ENCODE measurements at regions not wholly inside any gene's neighbourhood (a gene's known extent, or its start where the extent isn't known, plus 50 kb on each side); places are given as distances from the start of the nearest gene placed in this dataset.
A peak's percentile ranks its signal among the peaks of the same experiment; 100 is the strongest.
"Not testable (repeated sequence)": the region's sequence is repeated elsewhere in the genome, so short reads cannot be mapped to it uniquely, and the experiment has no call there.

DNA sequence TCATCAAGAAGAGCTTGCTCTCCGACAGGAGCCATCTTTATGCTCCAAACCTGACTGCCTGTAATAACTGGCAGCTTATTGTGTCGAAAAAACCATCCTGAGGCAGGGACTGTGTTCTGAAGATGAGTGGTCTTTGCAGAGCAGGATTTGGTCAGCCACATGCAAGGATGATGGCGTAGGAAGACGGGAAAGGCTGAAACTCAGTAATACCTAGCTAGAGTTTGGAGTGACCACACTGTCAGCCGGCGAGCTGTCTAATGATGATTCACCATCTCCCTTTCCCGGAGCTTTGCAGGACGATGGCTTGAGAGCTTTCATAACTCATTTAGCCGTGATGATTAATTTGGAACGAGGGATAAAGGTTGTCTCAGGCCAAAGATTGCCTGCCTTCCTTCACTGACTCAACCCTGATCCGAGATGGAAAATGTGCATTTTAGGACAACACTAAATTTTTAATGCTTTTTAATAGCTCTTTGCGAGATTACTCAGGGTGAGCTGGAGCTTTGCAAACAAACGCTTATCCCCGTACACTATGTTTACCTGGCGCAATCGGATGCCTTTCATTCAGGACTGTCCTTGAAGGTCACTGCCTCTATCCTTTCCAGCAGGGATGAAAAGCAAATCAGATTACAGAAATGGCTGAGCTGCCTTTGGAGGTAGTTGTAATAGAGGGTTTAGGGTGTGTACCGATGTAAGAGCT lies 288.5 kb downstream of the ASMT start:
- DNase-seq (ENCODE audit: low read depth, low spot score), result no peak

DNA sequence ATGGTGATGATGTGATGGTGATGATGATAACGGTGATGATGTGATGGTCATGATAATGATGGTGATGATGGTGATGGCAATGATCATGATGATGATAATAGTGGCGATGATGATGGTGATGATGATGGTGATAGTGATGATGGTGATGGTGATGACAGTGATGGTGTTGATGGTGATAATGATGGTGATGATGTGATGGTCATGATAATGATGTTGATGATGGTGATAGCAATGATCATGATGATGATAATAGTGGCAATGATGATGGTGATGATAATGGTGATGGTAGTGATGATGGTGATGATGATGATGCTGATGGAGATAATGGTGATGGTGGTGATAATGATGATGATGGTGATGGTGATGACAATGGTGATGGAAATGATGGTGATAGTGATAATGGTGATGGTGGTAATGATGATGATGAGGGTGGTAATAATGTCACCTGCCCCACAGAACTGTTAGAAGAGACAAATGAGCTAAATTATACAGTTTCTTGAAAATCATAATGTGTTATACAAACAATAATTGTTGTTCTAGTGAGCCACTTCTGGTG lies 289.9 kb downstream of the ASMT start:
- no peak for DNase-seq (ENCODE audit: low read depth, low spot score)

DNA sequence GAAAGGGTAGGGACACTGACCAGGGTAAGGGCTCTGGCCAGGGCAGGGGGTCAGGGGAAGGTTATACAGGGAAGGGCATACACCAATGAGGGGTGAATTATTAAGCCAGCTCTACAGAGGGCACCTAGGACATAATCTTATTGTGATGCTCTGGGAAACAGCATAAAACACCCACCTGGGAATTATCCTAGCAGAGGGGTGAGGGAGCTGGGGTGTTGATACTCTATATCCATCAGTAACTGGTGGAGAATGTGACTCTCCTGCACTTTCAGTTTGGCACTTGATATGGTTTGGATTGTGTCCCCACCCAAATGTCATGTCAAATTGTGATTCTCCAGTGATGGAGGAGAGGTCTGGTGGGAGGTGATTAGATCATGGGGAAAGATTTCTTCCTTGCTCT lies 291.2 kb downstream of the ASMT start:
- no peak for DNase-seq (ENCODE audit: low read depth, low spot score)

DNA sequence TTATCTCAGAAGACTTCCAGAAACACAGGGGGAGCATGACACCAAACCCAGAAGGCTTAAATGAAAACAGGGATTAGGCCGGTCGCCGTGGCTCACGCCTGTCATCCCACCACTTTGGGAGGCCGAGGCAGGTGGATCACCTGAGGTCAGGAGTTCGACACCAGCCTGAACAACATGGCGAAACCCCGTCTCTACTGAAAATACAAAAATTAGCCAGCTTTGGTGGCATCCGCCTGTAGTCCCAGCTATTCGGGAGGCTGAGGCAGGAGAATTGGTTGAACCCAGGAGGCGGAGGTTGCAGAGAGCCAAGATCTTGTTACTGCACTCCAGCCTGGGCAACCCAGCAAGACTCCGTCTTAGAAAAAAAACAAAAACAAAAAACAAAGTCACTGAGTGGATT lies 294.1 kb downstream of the ASMT start:
- not testable (repeated sequence) for DNase-seq (ENCODE audit: low read depth, low spot score)

DNA sequence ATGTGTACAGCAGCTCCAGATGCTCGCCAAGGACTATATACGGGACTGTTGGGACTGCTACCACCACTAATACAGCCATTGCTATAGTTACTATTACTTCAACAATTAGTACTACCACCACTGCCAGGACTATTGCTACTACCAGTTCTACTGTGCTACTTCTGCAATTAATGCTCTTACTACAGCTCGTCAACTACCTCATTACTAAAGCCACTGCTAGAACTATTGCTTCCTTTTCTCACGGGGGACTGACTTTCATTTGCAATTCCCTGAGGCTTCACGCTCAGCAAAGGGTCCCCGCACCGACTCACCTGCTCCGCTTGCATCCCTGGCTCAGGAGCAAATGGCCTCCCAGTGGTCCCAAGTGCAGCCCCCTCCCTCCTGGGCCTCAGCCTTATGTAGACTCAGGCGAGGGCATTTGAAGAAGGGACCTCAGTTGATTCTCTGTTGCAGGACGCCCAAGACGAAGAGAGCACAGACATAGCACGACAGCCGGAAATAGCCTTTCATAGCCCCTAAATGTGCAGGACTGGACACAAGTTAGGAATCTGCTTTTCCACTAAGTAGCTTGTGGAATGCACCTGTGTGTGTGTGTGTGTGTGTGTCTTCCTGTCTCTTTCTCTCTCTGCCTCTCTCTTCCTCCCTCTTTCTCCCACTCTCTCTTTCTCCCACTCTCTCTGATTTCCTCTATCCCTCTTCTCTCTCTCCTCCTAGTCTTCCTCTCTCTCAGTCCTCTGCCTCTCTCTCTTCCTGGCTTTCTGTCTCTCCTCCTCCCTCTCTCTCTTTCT lies 294.8 kb downstream of the ASMT start:
- DNase-seq (ENCODE audit: low read depth, low spot score), result no peak

DNA sequence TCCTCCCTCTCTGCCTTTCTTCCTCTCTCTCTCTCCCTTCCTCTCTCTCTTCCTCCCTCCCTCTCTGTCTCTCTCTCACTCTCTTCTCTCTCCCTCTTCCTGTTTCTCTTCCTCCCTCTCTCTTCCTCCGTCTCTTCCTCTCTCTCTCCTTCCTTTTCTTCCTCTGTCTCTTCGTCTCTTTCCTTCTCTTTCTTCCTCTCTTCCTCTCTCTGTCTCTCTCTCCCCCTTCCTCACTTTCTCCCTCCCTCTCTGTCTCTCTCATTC lies 295.3 kb downstream of the ASMT start:
- no peak for DNase-seq (ENCODE audit: low read depth, low spot score)

DNA sequence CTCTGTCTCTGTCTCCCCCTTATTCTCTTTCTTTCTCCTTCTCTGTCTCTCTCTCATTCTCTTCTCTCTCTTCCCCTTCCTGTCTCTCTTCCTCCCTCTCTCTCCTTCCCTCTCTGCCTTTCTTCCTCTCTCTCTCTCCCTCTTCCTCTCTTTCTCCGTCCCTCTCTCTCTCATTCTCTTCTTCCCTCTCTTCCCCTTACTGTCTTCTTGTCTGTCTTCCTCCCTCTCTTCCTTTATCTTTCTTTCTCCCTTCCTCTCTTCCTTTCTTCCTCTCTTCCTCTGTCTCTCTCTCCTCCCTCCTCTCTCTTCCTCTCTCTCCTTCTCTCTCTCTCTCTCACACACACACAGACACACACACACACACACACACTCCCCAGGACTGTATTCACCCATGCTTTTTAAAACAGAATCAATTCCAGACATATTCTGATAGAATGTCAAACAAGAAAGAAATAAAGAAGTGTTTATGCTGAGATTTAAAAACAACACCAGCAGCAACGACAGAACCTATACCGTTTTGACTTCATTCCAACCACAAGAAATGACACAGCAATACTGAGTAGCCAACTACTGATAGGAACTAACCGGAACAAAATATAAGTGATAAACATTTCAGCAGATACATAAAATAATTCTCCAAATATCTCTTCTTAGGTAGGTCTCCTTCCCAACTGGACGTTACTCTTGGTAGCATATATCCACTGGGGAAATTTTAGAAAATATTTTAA lies 296.7 kb downstream of the ASMT start:
- DNase-seq (ENCODE audit: low read depth, low spot score), result no peak

DNA sequence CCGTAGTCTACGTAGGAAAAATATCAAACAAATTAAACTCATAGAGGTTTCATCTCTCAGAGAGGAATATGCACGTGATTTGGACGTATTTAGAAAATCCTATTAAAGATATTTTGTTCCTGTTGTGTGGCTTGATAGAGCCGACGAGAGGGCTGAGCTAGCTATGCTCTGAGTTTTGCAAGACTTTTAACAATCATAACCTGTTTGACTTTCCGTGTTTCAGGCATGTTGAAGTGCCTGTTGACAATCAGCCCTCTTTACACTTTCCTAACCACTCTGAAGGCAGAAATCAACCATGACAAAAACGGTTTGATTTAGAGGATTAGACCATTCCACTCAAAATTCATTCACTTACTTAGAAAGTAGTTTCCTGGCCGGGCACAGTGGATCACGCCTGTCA lies 297.3 kb downstream of the ASMT start:
- no peak for DNase-seq (ENCODE audit: low read depth, low spot score)

DNA sequence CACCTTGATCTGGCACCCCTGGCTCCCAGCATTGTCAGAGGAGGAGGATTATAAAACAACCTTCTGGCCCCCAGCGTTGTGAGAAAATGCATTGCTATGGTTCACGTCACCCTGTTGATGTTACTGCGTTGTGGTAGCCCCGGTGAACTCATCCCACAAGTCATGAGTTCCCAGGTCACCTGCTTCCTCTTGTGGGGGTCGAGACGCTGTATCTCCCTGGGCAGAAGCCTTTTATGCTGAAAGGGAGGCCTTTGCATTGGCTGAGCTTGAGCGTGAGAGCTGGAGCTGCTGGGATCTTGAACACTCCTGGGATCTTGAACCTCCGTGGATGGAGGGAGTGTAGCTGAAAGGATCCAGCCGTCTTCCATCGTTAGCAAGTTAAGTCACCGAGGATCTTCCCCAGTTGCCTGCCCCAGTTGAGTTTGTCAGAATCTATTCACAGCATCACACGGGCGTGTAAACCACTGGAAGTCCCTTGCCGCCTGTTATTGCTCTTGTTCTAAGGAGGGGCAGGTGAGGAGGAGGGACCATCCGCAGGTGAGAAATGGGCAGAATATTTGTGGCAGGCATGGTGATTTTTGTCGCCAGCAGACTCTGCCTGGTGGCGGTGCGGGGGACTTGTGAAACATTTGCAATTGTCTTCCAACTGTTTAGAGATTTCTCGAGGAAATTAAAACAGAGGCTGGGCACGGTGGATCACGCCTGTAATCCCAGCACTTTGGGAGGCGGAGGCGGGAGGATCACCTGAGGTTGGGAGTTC lies 299.9 kb downstream of the ASMT start:
- DNase-seq (ENCODE audit: low read depth, low spot score), result peak; percentile 34

DNA sequence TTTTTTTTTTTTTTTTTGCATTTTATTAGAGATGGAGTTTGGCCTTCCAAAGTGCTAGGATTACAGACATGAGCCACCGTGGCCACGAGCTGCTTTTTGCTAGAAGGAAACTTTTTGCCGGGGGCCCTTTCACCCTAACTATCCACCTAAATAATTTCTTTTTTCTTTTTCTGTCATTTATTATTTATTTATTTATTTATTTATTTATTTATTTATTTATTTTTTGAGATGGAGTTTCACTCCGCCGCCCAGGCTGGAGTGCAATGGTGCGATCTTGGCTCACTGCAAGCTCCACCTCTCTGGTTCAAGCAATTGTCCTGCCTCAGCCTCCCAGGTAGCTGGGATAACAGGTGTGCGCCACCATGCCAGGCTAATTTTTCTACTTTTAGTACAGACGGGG lies 303.9 kb downstream of the ASMT start:
- DNase-seq (ENCODE audit: low read depth, low spot score), result no peak

DNA sequence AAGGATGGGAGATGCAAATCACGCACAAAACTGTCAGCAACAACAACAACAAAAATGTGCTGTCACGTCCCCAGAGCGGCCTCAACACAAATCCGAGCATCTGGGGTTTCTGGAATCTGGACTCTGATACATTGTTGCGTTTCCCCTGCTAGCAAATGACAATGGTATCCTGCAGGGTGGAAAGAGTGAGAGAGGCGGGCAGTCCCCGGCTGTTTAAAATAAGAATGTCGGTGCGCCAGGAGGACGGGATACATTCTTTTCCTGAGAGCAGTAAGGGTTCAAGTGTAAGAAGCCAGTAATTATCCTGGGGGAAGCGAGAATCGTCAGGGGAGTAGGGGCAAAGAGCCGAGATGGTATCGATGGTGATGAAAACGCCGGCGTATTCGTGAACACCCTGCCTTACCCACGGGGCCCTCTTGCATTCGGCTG lies 310.2 kb downstream of the ASMT start:
- peak; percentile 85 for DNase-seq (ENCODE audit: low read depth, low spot score)

DNA sequence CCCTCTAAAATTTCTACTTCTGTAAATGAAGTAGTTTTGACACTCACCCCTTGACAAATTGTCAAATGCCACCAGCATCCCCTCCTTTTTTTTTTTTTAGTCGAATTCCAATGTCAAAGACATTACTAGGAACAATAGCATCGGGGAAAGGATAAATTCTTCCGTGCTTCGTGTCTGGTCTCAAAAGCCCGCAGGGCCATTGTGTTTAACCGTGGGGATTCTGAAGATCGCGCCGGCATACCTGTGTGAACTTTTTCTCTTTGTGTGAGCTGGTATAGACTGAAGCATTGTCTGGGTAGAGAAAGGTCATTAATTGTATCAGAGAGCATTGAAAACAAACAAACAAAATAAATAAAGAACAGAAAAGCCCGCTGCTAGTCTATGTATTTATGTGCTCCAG lies 313.9 kb downstream of the ASMT start:
- DNase-seq (ENCODE audit: low read depth, low spot score), result peak; percentile 53

DNA sequence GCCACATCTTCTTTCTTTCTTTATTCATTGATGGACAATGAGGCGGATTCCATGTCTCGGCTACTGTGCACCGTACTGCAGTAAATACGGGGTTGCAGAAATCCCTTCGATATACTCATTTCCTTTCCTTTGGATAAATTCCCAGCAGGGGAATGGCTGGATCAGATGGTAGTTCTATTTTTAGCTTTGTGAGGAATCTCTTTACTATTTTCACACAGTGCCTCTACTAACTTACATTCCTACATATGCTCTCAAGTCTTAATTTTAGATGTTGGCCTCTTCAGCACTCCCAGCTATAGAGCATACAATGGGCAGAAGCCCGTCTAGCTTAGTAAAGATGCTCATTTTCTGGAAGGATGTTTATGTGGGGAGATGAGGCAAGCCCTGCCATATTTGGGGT lies 317.4 kb downstream of the ASMT start:
- DNase-seq (ENCODE audit: low read depth, low spot score), result no peak

DNA sequence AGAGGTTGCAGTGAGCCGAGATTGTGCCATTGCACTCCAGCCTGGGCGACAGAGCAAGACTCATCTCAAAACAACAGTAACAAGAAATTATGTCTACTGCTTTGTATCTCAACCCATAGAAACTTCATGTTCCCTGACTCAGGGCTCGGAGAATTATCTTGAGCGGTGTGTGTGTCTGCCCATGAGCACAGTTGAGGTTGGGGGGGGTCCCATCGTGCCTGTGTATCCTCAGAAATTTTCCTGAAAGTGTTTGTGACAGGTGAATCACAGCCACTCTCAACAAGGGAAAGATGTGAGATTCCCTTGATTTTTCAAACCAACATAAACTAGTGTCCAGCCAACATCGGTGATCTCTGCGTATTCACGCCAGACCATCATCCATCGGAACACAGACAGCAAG lies 319.1 kb downstream of the ASMT start:
- no peak for DNase-seq (ENCODE audit: low read depth, low spot score)

DNA sequence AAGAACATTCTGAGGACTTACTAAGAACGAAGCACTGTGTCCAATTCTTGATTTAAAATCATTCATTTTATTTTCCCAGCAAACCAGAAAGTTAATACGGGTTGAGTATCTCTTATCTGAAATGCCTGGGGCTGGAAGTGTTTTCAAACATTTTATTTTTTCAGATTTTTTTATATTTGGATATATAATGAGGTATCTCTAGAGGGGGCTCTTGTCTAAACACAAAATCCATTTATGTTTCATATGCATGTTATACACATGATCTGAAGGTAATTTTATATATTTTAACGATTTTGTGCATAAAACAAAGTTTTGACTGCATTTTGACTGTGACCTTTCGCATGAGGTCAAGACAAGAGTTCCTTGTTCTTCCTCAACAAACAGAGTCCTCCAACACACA lies 320.9 kb downstream of the ASMT start:
- DNase-seq (ENCODE audit: low read depth, low spot score), result no peak

DNA sequence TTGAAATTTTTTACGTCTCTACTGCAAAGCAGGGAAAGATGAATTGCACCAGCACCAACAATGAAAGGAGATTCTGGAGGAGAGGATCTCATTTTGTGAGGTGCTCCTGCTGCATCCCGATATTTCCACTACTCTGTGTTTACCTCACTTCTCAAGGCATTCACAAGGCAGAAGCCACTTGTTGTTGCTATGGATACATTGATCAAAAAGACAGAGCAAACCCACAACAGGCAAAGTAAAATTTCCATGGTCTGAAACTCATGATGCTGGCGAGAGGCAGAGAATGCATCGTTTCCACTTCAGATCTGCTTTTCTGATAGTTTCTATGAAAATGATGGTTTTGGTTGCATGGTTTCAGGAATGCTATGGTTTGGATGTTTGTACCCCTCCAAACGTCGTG lies 323.3 kb downstream of the ASMT start:
- no peak for DNase-seq (ENCODE audit: low read depth, low spot score)

DNA sequence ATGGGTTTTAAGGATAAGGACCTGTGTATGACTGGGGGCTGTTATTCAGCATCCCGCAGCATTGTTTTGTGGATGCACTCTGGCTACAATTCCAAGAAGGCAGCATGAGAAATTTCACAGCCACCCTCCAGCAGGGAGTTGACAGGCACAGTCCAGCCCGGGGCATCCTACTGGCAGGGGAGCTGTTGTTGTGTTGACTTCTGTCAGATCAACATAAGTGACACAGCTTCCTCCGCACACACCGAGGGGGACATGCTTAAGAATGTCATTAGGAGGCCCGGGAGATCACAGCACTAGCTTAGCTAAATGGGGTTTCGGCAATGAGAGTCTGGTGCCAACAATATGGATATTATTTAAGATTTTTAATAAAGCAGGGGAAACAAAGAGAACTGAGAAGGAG lies 326.5 kb downstream of the ASMT start:
- peak; percentile 94 for DNase-seq (ENCODE audit: low read depth, low spot score)

DNA sequence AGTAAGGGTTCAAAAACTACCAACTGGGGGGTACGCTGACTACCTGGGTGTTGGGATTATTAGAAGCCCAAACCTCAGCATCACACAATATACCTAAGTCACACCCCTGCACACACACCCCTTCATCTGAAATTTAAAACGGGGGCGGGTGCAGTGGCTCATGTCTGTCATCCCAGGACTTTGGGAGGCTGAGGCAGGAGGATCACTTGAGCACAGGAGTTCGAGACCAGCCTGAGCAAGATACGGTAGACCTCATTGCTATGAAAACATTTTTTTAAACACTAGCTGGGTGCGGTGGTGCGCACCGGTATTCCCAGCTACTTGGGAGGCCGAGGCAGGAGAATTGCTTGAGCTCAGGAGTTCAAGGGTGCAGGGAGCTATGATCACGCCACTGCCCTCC lies 331.0 kb downstream of the ASMT start:
- DNase-seq (ENCODE audit: low read depth, low spot score), result no peak

DNA sequence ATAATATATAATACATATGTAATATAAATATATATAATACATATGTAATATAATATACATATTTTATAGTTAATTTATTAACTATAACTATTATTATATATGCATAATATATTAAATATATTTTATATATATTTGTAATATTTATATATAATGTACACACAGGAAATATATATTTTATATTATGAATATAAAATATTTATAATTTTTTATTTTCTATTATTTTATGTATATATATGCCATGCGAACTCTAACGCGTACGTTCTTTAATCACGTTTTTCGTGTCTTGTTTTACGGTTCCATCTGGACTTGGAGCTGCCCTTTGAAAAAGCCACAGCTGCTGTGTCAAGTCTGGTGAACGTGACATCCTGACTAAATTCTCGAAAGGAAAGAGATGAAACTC lies 332.1 kb downstream of the ASMT start:
- no peak for DNase-seq (ENCODE audit: low read depth, low spot score)
